ENCODE measurements at regions not wholly inside any gene's neighbourhood (a gene's known extent, or its start where the extent isn't known, plus 50 kb on each side); places are given as distances from the start of the nearest gene placed in this dataset.

- Histone ChIP-seq H3K4me1 (ENCODE audit: control insufficient read depth in 2 of 2, insufficient read depth in 2 of 2, low read length in 2 of 2) (no peaks in the 10 kb centered on the region), H4K20me1 (ENCODE audit: control insufficient read depth, insufficient read depth, low read length, poor library complexity, severe bottlenecking) (no peaks in the 10 kb centered on the region), H3K27ac (ENCODE audit: low read length in 2 of 2) (no peak overlapping the region), H3K27me3 (replicated peaks in 1 of 4; ENCODE audit: control extremely low read depth in 1 of 4, control insufficient read depth in 3 of 4, insufficient read depth in 4 of 4, low read length in 3 of 4) (no peaks in the 10 kb centered on the region), H3K36me3 (replicated peaks in 1 of 2; ENCODE audit: control extremely low read depth in 1 of 2, control insufficient read depth in 1 of 2, extremely low read depth in 1 of 2, insufficient read depth in 2 of 2, low read length in 1 of 2) (no peaks in the 10 kb centered on the region), H3K4me3 (ENCODE audit: control extremely low read depth in 1 of 5, extremely low read depth in 1 of 5, insufficient read depth in 1 of 5, low read depth in 2 of 5, low read length in 4 of 5) (no peak overlapping the region), H3K9me3 (ENCODE audit: control extremely low read depth in 1 of 3, control insufficient read depth in 2 of 3, insufficient read depth in 1 of 3, low read length in 2 of 3) (peaks cover 2 to 9% (median 8%) of the 10 kb centered on the region in 3 donors), H3K4me2 (replicated peaks; ENCODE audit: low read depth, low read length, poor library complexity, severe bottlenecking) (no peak overlapping the region), H2AFZ (ENCODE audit: insufficient read depth, low read depth, low read length, poor library complexity, severe bottlenecking) (no peak overlapping the region), H3K79me2 (ENCODE audit: control insufficient read depth, insufficient read depth, low read length) (no peaks in the 10 kb centered on the region), H3K9ac (ENCODE audit: low read length) (no peak overlapping the region)
- Mint-ChIP-seq H3K4me1 (no peaks in the 10 kb centered on the region), H3K27ac (no peak overlapping the region), H3K9me3 (ENCODE audit: insufficient read depth) (peaks cover 4% of the 10 kb centered on the region), H3K4me3 (no peak overlapping the region), H3K27me3 (peaks cover 7% of the 10 kb centered on the region)
- POLR2A ChIA-PET: no interaction called here
- CTCF ChIA-PET: no interaction called here
- 81% methylated on average over 3 of the region's 4 CpGs for WGBS (ENCODE audit: insufficient coverage)
- intact Hi-C loops (cut with micrococcal nuclease): no loop called here
- TF ChIP-seq EZH2 (IDR thresholded peaks at IDR 0.05; ENCODE audit: borderline replicate concordance, insufficient read depth, low read depth, low read length, poor library complexity, severe bottlenecking) (no peak), CTCF (IDR thresholded peaks at IDR 0.05) (no peak)
- DNase-seq: no peak
- no peak for ATAC-seq (ENCODE audit: low read depth)
Measured at GRCh38 chr13:33462109-33462508, 176.6 kb upstream of the STARD13 start.

- no peak for ATAC-seq (ENCODE audit: low read depth)
- POLR2A ChIA-PET: no interaction called here
- no peak overlapping the region for H3K27ac Mint-ChIP-seq
- Histone ChIP-seq H3K9me3 (ENCODE audit: control extremely low read depth in 1 of 3, control insufficient read depth in 2 of 3, insufficient read depth in 1 of 3, low read length in 2 of 3) (peaks cover 0 to 5% (median 4%) of the 10 kb centered on the region in 3 donors), H3K79me2 (ENCODE audit: control insufficient read depth, insufficient read depth, low read length) (no peaks in the 10 kb centered on the region), H4K20me1 (ENCODE audit: control insufficient read depth, insufficient read depth, low read length, poor library complexity, severe bottlenecking) (no peaks in the 10 kb centered on the region), H3K4me1 (ENCODE audit: control insufficient read depth in 2 of 2, insufficient read depth in 2 of 2, low read length in 2 of 2) (no peaks in the 10 kb centered on the region), H3K4me3 (ENCODE audit: control extremely low read depth in 1 of 5, extremely low read depth in 1 of 5, insufficient read depth in 1 of 5, low read depth in 2 of 5, low read length in 4 of 5) (no peak overlapping the region), H3K36me3 (replicated peaks in 1 of 2; ENCODE audit: control extremely low read depth in 1 of 2, control insufficient read depth in 1 of 2, extremely low read depth in 1 of 2, insufficient read depth in 2 of 2, low read length in 1 of 2) (no peaks in the 10 kb centered on the region), H3K4me2 (replicated peaks; ENCODE audit: low read depth, low read length, poor library complexity, severe bottlenecking) (no peak overlapping the region), H3K27ac (ENCODE audit: low read length in 2 of 2) (no peak overlapping the region), H3K9ac (ENCODE audit: low read length) (no peak overlapping the region), H3K27me3 (replicated peaks in 1 of 4; ENCODE audit: control extremely low read depth in 1 of 4, control insufficient read depth in 3 of 4, insufficient read depth in 4 of 4, low read length in 3 of 4) (no peaks in the 10 kb centered on the region), H2AFZ (ENCODE audit: insufficient read depth, low read depth, low read length, poor library complexity, severe bottlenecking) (no peak overlapping the region)
- no peaks in the 10 kb centered on the region for H3K9me3 Mint-ChIP-seq (ENCODE audit: insufficient read depth)
- WGBS (ENCODE audit: insufficient coverage): 100% methylated on average over 1 of the region's 2 CpGs
- intact Hi-C loops (cut with micrococcal nuclease): no loop called here
- CTCF ChIA-PET: no interaction called here
- no peak for DNase-seq
- H3K4me1 Mint-ChIP-seq: no peaks in the 10 kb centered on the region
- H3K4me3 Mint-ChIP-seq: no peak overlapping the region
- H3K27me3 Mint-ChIP-seq: peaks cover 7% of the 10 kb centered on the region
- TF ChIP-seq CTCF (IDR thresholded peaks at IDR 0.05) (no peak), EZH2 (IDR thresholded peaks at IDR 0.05; ENCODE audit: borderline replicate concordance, insufficient read depth, low read depth, low read length, poor library complexity, severe bottlenecking) (no peak)
Measured at GRCh38 chr13:33464345-33464744, 178.8 kb upstream of the STARD13 start.

Measured in B cell (primary cell).